ENCODE measurements at regions not wholly inside any gene's neighbourhood (a gene's known extent, or its start where the extent isn't known, plus 50 kb on each side); places are given as distances from the start of the nearest gene placed in this dataset.

DNA sequence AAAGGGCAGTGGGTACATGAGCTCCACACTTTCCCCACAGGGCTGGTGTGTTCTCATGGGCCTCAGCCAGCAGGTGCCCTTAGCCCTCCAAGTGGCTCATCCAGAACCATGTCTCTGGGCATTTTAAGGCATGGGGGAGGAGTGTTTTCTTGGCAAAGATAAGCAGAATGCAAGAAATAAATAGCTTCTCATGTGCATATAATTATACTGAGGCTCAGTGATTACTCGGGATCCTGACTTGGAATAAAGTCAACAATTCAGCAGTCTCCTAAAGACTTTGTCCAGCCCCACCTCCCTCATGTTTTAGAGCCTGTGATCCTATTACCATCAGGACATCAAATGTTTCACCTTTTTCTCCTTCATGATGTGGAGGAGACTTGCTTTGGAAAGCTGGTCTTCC, 92.7 kb upstream of the COG2 start:
- TF ChIP-seq, protein P1, sequence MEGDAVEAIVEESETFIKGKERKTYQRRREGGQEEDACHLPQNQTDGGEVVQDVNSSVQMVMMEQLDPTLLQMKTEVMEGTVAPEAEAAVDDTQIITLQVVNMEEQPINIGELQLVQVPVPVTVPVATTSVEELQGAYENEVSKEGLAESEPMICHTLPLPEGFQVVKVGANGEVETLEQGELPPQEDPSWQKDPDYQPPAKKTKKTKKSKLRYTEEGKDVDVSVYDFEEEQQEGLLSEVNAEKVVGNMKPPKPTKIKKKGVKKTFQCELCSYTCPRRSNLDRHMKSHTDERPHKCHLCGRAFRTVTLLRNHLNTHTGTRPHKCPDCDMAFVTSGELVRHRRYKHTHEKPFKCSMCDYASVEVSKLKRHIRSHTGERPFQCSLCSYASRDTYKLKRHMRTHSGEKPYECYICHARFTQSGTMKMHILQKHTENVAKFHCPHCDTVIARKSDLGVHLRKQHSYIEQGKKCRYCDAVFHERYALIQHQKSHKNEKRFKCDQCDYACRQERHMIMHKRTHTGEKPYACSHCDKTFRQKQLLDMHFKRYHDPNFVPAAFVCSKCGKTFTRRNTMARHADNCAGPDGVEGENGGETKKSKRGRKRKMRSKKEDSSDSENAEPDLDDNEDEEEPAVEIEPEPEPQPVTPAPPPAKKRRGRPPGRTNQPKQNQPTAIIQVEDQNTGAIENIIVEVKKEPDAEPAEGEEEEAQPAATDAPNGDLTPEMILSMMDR (IDR thresholded peaks at IDR 0.05) = no peak
- TF ChIP-seq POLR2A (IDR thresholded peaks at IDR 0.05) = no peak
